ENCODE measurements at regions not wholly inside any gene's neighbourhood (a gene's known extent, or its start where the extent isn't known, plus 50 kb on each side); places are given as distances from the start of the nearest gene placed in this dataset.

DNA sequence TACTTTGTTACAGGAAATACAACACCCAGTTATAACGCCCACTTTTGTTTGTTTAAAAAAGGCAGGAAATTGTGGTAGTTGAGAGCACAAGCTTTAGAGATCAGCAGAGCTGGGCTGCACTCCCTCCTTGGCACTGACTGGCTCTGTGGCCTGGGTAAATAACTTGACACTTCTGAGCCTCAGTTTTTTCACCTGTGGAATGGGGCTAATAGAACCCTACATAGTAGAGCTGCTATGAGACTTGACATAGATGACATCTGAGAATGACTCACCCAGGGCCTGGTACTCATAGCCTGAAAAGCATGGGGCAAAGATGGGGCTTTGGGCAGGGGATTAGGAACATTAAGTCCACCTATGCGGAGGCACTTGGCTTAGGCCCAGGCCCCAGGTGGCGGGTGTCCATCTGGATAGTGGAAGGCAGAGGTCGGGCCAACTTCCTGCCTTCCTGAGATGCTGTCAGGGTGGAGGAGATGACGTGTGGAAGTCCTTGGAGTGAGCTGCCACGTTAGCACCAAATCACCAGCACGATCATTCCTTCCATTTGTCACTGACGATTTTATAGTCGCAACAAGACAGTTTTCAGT is 159.1 kb downstream of the KATNAL1 start:
- no peak overlapping the region for H3K4me2 ChIP-seq (ENCODE audit: insufficient read depth, low read length)
- ChIA-PET CTCF (interaction anchor here (1.7 to 2.2 kb wide), 2 partner anchors 16 to 35 kb away, joined by 4 to 9 read pairs; no protein-coding TSS in a partner anchor), POLR2A (no interaction called here)
- H3K4me1 ChIP-seq (ENCODE audit: control insufficient read depth, extremely low read depth, insufficient read depth, low read length), result peaks cover 8% of the 10 kb centered on the region
- no peak overlapping the region for H2AFZ ChIP-seq (ENCODE audit: low read depth, low read length)
- dilution Hi-C loops (cut with MboI; ENCODE audit: extremely low pct_ligation_motif_present, low sequenced_read_pairs), result loop anchor here (25.0 kb wide), 1 partner anchor 189 kb away; no protein-coding TSS in a partner anchor
- H3K79me2 ChIP-seq (ENCODE audit: control insufficient read depth, insufficient read depth, low read length), result no peaks in the 10 kb centered on the region
- H4K20me1 ChIP-seq (replicated peaks; ENCODE audit: control insufficient read depth, extremely low read depth, insufficient read depth, low read length), result no peaks in the 10 kb centered on the region
- FAIRE-seq (no peak), DNase-seq (ENCODE audit: low read depth, low spot score) (no peak)
- no peaks in the 10 kb centered on the region for H3K36me3 ChIP-seq (ENCODE audit: control insufficient read depth in 2 of 2, extremely low read depth in 1 of 2, insufficient read depth in 2 of 2, low read length in 2 of 2)
- intact Hi-C loops (cut with micrococcal nuclease), result no loop called here
- no TSS peak for BruUV-seq (replicated peaks)
- H3K27me3 ChIP-seq (ENCODE audit: control insufficient read depth in 2 of 2, insufficient read depth in 2 of 2, low read length in 2 of 2), result no peaks in the 10 kb centered on the region
- H3K9ac ChIP-seq (replicated peaks; ENCODE audit: extremely low read depth, insufficient read depth, low read length), result no peak overlapping the region
- no peak overlapping the region for H3K27ac ChIP-seq (ENCODE audit: insufficient read depth, low read depth, low read length)
- no peaks in the 10 kb centered on the region for H3K9me1 ChIP-seq (replicated peaks; ENCODE audit: control insufficient read depth, extremely low read depth, insufficient read depth, low read length)
- no peaks in the 10 kb centered on the region for H3K9me3 ChIP-seq (replicated peaks; ENCODE audit: control insufficient read depth, insufficient read depth, low read length)
- no peak overlapping the region for H3K4me3 ChIP-seq (replicated peaks in 1 of 3; ENCODE audit: insufficient read depth in 1 of 3, low read depth in 1 of 3, low read length in 3 of 3)
- TF ChIP-seq GATA2 (IDR thresholded peaks at IDR 0.05; ENCODE audit: insufficient read depth, insufficient read length, low read depth, low read length), result no peak

DNA sequence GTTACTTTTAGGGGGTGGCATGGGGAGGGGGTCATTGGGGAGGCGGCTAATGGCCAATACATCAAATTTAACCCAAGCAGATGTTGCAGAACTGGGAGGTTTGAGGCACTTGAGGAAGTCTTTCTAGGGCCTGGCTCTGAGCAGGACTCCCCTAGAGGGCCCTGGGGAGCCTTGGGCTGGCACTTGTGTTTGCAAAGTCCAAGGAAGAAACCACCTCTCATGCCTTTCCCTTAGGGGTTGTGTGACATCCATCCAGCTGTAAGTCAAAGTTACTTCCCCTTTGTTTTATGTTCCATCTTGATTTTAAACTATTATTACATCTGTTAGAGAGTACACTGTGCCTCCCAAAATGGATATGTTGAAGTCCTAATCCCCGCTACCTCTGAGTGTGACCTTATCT is 159.9 kb downstream of the KATNAL1 start:
- ChIA-PET CTCF (interaction anchor here (1.4 to 2.2 kb wide), 2 partner anchors 15 kb away, joined by 9 to 12 read pairs; no protein-coding TSS in a partner anchor), POLR2A (no interaction called here)
- no peaks in the 10 kb centered on the region for H3K9me1 ChIP-seq (replicated peaks; ENCODE audit: control insufficient read depth, extremely low read depth, insufficient read depth, low read length)
- no peaks in the 10 kb centered on the region for H3K27me3 ChIP-seq (ENCODE audit: control insufficient read depth in 2 of 2, insufficient read depth in 2 of 2, low read length in 2 of 2)
- H4K20me1 ChIP-seq (replicated peaks; ENCODE audit: control insufficient read depth, extremely low read depth, insufficient read depth, low read length), result no peaks in the 10 kb centered on the region
- H3K36me3 ChIP-seq (ENCODE audit: control insufficient read depth in 2 of 2, extremely low read depth in 1 of 2, insufficient read depth in 2 of 2, low read length in 2 of 2), result no peaks in the 10 kb centered on the region
- H3K4me3 ChIP-seq (replicated peaks in 1 of 3; ENCODE audit: insufficient read depth in 1 of 3, low read depth in 1 of 3, low read length in 3 of 3), result no peak overlapping the region
- FAIRE-seq, result no peak
- intact Hi-C loops (cut with micrococcal nuclease), result no loop called here
- BruUV-seq (replicated peaks), result no TSS peak
- dilution Hi-C loops (cut with MboI; ENCODE audit: extremely low pct_ligation_motif_present, low sequenced_read_pairs), result loop anchor here (25.0 kb wide), 1 partner anchor 190 kb away; no protein-coding TSS in a partner anchor
- no peak overlapping the region for H2AFZ ChIP-seq (ENCODE audit: low read depth, low read length)
- no peaks in the 10 kb centered on the region for H3K79me2 ChIP-seq (ENCODE audit: control insufficient read depth, insufficient read depth, low read length)
- H3K27ac ChIP-seq (ENCODE audit: insufficient read depth, low read depth, low read length), result no peak overlapping the region
- no peaks in the 10 kb centered on the region for H3K9me3 ChIP-seq (replicated peaks; ENCODE audit: control insufficient read depth, insufficient read depth, low read length)
- H3K9ac ChIP-seq (replicated peaks; ENCODE audit: extremely low read depth, insufficient read depth, low read length), result no peak overlapping the region
- DNase-seq (ENCODE audit: low read depth, low spot score), result no peak
- H3K4me2 ChIP-seq (ENCODE audit: insufficient read depth, low read length), result no peak overlapping the region
- TF ChIP-seq GATA2 (IDR thresholded peaks at IDR 0.05; ENCODE audit: insufficient read depth, insufficient read length, low read depth, low read length) (no peak), POLR2A (IDR thresholded peaks at IDR 0.05; ENCODE audit: low read depth, low read length) (no peak), MYC (IDR thresholded peaks at IDR 0.05; ENCODE audit: low read depth, low read length) (no peak), POLR2AphosphoS5 (IDR thresholded peaks at IDR 0.05; ENCODE audit: insufficient read depth, low read depth, low read length) (no peak), EZH2 (IDR thresholded peaks at IDR 0.05; ENCODE audit: borderline replicate concordance, low read depth, low read length, severe bottlenecking) (no peak), FOS (IDR thresholded peaks at IDR 0.05; ENCODE audit: borderline replicate concordance, insufficient read depth, low read length) (no peak), JUN (IDR thresholded peaks at IDR 0.05; ENCODE audit: borderline replicate concordance, insufficient read depth, insufficient read length, low read depth) (no peak)
- TF ChIP-seq, protein P1, sequence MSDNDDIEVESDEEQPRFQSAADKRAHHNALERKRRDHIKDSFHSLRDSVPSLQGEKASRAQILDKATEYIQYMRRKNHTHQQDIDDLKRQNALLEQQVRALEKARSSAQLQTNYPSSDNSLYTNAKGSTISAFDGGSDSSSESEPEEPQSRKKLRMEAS (IDR thresholded peaks at IDR 0.05; ENCODE audit: insufficient read depth, insufficient read length), result no peak
- TF ChIP-seq, protein P2, sequence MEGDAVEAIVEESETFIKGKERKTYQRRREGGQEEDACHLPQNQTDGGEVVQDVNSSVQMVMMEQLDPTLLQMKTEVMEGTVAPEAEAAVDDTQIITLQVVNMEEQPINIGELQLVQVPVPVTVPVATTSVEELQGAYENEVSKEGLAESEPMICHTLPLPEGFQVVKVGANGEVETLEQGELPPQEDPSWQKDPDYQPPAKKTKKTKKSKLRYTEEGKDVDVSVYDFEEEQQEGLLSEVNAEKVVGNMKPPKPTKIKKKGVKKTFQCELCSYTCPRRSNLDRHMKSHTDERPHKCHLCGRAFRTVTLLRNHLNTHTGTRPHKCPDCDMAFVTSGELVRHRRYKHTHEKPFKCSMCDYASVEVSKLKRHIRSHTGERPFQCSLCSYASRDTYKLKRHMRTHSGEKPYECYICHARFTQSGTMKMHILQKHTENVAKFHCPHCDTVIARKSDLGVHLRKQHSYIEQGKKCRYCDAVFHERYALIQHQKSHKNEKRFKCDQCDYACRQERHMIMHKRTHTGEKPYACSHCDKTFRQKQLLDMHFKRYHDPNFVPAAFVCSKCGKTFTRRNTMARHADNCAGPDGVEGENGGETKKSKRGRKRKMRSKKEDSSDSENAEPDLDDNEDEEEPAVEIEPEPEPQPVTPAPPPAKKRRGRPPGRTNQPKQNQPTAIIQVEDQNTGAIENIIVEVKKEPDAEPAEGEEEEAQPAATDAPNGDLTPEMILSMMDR (IDR thresholded peaks at IDR 0.05; ENCODE audit: extremely low read depth in 1 of 2, insufficient read depth in 1 of 2, low read depth in 1 of 2, low read length in 2 of 2), result no peak
- H3K4me1 ChIP-seq (ENCODE audit: control insufficient read depth, extremely low read depth, insufficient read depth, low read length), result peaks cover 17% of the 10 kb centered on the region
